ENCODE measurements at regions not wholly inside any gene's neighbourhood (a gene's known extent, or its start where the extent isn't known, plus 50 kb on each side); places are given as distances from the start of the nearest gene placed in this dataset.

- TF ChIP-seq CTCF (IDR thresholded peaks at IDR 0.05) = no peak
- no peak for TF ChIP-seq POLR2A (IDR thresholded peaks at IDR 0.05)
These were observed 96.5 kb upstream of the PIAS1 start for GRCh38 chr15:67957435-67958132.

All from breast epithelium (tissue), 3 donors.